CD4-positive, alpha-beta T cell treated with Interleukin-21 for 1 hour (primary cell): ENCODE measurements at regions not wholly inside any gene's neighbourhood (a gene's known extent, or its start where the extent isn't known, plus 50 kb on each side); places are given as distances from the start of the nearest gene placed in this dataset.

Experiments used
- DNase-seq: peaks from one replicate; pipeline ENCODE4 v3.0.0-alpha.2; 2020

DNA sequence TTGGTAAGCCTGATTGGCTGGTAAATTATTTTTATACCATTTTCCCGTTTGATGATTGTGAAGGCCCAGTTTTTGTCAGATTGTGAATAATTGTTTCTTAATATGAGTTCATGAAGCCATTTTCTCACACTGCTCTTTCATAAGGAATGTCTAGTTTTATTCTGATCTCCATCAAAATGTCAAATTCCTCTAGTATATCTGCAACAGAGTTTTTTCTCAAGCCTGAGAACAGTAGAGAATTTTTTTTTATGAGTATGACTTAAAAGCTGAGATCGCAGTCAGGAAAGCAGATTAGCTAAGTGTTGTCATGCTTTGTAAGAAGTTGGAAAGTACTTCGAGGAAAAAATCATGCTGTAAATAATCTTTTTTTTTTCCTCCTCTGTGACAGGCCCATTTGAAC is 484.9 kb upstream of the ATP2B1 start:
- DNase-seq: no peak

DNA sequence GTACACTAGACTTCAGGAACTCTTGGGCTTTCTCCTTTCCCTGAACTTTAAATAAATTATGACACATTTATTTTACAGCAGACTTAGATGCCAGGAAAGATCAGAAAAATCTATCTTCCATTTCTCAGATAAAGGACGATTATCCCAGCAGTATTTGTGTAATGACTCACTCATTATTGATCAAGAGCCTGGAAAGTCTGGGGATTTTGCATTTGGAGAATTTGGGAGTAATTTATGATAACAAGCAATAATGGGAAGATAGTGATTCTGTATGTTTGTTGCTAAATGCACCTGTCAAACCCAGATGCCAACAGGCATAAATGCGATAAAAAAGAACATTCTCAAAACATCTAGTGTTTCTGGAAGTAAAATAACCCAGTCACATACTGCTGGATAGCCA is 480.2 kb upstream of the ATP2B1 start:
- DNase-seq: no peak

DNA sequence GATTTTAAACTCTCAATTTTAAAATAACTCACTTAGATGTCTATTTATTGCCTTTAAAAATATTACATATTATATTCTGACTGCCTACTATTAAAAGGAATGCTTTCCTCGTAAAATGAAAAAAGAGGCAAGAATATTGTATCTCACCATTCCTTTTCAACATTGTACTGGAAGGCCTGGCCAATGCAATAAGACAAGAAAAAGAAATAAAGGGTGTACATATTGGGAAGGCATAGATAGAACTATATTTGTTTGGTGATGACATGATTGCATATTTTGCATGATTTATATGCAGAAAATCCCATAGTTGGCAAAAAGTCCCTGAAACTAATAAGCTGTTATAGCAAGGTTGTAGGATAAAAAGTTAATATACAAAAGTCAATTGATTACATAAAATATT is 474.6 kb upstream of the ATP2B1 start:
- DNase-seq: no peak

DNA sequence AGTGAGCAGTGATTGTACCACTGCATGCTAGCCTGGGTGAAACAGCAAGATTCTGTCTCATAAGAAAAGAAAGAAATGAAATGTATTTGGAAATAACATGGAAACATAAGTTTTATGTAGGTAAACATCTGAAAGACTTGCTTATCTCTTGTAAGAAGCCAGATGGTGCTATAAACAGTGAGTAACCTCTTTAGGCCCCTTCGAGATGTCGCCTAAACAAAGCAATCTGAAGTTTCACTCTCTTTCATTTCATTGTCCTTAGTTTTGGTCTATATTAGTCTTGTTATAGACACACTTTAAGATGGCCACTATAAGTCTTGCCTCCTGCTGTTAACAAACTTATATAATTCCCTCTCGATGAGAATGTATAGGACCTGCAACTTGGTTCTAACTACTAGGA is 472.6 kb upstream of the ATP2B1 start:
- DNase-seq: no peak

DNA sequence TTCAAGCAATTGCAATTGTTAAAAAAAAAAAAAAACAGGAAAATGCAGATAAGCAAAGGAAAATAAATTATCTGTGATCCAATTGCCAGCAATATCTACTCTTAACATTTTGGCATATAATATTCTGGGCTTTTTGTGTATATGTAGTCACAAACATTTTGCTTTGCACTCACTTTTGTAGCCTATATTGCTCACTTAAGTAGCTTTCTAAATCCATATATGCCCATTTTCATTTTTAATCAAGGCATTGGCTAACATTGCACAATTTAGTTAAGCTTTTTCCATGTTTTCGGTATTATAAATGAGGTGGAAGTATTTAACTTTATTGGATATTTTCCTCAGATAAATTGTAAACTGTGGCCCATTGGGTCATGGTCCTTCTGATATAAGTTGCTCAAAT is 466.3 kb upstream of the ATP2B1 start:
- no peak for DNase-seq

DNA sequence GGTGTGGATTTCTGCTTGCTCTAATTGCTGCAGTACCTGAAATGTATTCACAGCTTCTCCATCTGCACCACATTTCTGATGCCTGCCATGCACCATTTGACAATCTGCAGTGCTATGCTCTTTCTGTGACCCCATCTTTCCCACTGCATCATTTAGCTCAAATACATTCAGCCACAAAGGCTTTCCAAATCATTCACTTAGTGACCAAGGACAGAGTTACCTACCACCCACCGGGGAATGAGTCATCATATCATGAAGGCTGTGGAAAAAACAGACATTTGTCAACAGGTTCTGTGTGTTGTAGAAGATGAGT is 465.5 kb upstream of the ATP2B1 start:
- DNase-seq: no peak

DNA sequence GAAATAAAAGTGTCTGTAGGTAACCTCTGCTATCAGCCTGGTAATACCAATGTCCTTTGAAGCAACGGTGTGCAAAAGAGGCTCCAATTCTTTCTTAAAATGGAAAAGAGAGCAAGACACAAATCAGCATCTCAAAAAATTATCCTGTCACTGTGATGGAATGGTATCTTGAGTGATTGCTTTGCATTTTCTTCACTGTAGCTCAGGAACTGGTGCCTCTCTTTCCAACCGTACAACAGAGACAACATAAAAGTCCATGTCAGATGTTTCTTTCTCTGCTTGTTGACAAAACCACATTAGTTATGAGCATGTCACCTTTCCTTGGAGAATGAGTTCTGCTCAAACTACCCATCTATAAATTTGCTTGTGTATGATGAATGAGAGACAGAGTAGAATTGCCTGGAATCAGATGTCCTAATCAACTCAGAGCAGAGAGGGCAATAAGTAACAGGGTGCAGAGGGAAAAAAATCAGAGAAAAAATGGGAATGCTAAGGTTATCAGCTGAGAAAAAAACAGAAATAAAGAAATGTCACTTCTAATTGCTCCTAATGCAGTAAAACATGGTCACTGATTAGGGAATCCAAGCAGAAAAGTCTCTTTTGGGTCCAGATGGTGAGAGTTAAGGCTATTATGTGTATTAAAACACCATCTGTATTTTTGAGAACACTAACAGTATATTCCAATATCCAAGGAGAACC is 465.0 kb upstream of the ATP2B1 start:
- no peak for DNase-seq

DNA sequence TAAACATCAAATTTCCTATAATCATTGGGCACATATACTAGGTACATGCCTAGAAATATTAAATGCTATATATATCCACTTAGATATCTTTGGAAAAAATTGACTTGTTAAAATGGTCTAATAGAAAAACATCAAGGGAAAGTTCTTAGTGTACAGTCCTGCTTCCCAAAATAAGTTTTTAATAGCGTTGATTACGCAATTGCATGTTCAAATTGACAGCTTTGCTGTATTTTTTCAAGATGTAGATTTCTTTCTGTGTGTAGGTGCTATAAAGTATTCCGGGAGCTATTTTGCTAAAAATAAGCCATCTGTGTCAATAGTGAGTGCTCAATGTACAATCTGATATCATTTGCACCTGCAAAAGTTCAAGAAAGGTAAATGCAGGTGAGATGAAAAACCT is 463.9 kb upstream of the ATP2B1 start:
- DNase-seq: no peak

DNA sequence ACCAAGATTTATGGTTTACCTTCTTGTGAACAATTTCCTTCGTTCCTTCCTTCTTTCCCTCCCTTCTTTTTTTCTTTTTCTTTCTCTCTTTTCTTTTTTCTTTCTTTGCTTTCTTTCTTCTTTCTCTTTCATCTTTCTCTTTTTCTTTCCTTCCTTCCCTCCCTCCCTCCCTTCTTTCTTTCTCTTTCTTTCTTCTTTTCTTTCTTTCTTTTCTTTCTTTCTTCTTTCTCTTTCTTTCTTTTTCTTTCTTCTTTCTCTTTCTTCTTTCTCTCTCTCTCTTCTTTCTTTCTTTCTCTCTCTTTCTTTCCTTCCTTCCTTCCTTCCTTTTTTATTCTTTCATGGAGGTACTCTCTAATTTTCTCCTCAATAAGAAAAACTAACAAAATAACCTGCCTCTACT is 462.1 kb upstream of the ATP2B1 start:
- DNase-seq: no peak

DNA sequence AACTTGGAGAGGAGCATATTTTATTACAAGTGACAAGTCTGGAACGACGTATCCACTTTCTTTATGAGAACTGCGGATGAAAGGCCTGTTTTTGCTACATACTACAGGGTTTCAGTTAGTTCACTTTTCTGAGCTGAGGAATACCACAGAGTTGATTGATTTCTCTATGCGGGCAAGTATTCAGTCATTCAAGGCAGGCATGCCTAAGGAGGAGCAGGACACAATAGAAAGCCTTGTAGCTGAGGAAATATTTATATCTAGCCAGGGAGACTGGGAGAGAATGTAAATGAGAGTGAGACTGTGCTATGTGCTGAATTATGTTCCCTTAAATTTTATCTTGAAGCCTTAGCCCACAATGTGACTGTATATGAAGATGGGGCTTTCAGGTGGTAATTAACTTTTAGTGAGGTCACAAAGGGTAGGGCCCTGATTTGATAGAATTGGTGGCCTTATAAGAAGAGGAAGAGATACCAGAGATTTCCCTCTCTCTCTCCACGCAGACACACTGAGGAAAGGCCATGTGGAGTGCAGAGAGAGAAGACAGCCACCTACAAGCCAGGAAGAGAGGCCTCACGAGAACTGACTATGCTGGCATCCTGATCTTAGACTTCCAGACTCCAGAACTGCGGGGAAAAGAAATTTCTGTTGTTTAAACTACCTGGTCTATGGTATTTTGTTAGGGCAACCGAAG is 459.0 kb upstream of the ATP2B1 start:
- DNase-seq: no peak

DNA sequence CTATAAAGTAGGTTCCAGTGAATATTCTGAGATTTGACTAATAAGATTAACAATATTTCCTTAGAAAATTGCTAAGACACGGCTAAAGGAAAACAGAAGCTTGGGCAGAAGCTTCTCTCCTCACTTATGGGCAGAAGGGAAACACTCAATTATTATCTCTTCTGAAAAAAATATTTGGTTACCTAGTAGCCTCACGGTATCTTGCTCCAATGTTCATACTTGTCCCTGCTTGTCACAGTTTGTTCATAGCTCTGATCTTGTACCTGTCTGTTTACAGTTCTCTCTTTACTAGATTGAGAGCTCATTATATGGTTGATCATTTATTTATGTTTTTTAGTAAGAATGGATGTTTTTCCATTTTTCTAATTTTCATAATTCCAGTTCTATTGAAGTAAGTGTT is 458.0 kb upstream of the ATP2B1 start:
- DNase-seq: no peak

DNA sequence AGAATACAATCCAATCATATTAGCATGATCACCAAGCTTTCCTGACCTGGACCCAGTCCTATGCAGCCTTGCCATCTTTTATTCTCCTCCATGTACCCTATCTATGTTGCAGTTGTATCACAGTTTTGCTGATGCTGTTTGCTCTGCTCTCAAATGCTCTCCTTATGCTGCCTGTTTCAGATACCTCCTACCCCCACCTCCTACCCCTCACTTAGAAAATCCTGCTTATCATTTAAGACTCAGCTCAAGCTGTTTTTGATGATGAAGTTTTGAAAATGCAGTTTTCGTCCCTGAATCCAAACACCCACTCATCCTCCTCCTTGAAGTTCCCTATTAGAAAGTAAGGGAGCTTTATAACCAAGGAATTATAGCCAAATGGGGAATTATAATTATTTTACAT is 457.4 kb upstream of the ATP2B1 start:
- no peak for DNase-seq

DNA sequence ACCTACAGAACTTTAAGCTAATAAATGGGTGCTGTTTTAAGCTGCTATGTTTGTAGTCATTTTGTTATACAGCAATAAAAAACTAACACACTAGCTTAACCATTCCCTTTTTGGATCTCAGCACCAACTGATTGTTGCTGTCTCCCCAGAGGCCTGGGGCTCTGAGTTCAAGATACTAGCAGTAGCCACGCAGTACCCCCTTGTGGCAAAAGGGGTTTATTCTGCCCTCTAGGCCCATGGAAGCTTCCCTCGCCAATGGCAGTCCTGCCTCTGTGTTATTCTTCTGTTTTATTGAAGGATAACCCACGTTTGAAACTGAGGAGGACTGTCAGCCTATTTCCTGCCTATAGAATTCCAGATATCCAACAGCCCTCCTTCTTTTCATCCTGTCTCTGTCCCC is 455.3 kb upstream of the ATP2B1 start:
- peak; percentile 5 for DNase-seq

DNA sequence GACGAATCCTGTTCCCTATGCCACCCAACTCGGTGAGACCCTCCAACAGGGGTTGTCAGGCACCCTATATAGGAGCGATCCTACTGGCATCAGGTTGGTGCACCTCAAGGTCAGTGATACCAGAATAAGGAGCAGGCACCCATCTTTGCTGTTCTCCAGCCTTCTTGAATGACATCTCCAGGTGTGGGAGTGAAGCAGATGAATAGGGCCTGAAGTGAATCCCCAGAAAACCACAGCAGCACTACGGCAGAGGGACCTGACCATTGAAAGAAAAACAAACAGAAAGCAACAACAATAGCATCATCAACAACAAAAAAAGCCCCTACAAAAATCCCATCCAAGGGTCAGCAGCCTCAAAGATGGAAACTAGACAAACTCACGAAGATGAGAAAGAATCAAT is 445.2 kb upstream of the ATP2B1 start:
- DNase-seq: no peak

DNA sequence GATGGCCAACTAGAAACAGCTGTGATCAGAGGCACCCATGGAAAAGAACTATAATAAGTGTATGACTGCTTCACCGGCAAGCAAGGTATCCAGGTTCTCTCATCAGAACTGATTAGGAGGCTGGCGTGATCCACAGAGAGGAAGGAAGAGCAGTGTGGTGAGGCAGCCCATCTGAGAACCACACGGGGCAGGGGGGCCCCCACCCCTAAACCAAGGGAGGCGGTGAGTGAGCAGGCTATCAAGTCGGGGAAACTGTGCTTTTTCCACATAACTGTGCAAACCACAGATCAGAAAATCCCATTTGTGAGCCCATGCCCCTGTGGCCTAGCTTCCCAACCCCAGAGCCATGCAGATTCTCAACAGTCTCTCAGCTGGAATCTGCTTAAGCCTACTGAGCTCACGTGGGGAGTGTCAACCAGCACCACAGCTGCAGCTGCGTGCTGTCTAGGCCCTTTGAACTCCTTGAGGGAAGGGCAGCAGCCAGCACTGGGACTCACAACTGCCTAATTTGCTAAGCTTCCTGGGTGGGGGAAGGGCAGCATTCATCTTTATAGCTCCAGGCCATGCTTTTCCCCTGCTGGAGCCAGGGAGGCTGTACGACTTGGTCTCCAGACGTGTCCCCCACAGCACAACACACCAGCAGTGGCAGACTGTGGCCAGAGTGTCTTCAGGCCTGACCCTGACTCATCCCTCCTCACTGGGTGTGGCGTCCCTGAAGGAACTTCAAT is 444.4 kb upstream of the ATP2B1 start:
- no peak for DNase-seq

DNA sequence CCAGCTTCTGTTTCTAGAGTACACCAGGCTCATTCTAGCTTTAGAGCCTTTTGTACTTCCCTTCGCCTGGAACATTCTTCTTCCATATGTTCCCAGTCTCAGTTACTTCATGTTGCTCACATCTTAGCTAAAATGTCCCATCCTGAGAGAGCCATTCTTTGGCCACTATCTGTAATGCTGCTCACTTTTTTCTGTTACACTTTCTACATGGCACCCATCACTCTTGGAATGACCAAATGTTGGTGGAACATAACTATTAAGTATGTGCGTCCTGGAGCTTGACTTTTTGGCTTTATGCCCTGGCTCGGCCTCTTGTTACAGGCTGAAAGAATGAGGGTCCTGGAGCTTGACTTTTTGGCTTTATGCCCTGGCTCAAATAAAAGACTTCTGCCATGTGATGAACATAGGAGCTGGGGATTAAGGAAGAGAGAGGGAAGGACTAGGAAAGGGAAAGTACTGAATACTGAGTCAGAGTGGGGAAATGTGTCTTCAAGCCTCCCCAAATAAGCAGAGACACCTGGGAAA is 442.9 kb upstream of the ATP2B1 start:
- DNase-seq: no peak

DNA sequence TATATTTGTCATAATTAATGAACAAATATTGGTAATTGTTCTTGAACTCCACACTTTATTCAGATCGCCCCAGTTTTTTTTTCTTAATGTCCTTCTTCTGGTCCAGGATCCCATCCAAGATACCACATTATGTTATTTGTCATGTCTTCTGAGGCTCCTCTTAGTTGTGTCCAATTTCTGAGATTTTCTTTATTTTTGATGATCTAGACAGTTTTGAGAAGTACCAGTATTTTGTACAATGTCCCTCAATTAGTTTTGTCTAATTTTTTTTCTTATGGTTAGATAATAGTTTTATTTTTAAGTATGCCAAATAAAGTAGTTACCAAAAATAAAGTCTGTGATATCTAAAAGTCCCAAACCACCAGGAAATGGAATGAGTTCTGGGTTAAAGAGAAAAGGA is 440.8 kb upstream of the ATP2B1 start:
- no peak for DNase-seq

DNA sequence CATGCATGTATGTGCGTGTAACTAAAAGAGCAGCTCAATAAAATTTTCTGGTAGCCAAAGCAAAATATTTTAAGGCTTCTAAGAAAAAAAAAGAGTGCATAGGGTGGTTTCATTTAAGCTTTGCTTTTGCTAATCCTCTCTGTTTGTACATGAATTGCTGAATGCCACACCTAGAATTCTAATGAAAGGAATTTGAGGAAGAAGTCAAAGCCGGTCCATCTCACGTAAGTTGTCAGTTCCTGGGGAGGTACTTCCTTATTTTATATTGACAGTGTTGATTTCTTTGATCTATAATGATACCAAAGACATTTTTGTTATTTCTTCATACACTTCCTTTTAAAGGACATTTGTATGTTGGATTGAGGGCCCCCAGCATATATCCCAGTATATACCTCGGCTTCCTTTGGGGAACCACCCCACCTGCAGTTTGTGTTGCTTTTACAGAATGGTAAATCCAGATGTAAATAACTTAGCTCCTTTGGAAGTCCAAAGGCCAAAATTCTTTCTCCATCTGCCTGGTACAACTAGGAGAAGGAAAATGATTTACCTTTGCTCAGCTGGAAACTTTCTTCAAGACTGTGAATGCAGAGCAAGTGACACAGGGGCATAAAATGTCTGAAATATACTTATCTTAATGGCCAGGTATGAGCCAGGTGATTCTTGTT is 420.9 kb upstream of the ATP2B1 start:
- DNase-seq: no peak

DNA sequence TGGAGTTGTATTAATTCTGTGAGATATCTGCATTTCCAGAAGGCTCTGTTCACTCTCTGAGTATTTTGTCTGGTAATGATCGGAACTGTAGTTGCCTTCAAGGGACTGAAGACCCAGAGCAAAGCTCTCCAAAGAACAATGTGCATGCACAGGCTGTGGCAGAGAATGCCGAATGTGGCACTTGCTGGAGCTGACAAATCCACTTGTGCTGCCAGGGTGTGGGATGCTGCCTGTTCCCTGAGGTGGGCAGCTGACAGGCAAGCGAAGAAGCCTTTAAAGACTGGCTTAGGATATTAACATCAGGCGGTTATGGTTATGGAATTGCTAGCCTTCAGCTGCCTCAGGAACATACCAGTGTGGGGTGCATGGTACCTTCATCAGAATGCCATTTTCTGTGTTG is 419.9 kb upstream of the ATP2B1 start:
- no peak for DNase-seq

DNA sequence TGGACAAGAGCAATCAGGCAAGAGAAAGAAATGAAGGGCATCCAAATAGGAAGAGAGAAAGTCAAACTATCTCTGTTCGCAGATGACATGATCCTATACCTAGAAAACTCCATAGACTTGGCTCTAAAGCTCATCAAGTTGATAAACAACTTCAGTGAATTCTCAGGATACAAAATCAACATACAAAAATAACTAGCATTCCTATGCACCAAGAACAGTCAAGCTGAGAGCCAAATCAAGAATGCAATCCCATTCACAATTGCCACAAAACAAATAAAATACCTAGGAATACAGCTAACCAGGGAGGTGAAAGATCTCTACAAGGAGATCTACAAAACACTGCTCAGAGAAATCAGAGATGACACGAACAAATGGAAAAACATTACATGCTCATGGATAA is 417.5 kb upstream of the ATP2B1 start:
- no peak for DNase-seq

DNA sequence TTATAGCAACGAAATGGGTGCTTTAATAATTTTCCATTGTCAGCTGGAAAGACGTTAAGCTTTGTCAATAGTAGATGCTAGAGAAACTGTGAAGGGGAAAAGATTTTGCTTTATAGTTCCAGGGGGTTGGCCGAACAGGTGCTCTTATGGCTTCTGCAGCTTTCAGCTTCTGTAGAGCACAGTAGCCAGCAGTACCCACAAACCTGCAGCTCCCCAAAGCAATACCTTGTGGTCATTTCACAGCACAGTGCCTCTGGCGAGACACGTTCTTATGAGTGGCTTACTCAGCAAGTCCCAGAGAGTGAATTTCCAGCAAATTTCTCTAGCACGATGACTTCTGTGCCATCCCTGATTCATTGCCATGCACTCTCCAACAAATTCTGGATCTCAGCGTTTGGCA is 416.3 kb upstream of the ATP2B1 start:
- DNase-seq: no peak

DNA sequence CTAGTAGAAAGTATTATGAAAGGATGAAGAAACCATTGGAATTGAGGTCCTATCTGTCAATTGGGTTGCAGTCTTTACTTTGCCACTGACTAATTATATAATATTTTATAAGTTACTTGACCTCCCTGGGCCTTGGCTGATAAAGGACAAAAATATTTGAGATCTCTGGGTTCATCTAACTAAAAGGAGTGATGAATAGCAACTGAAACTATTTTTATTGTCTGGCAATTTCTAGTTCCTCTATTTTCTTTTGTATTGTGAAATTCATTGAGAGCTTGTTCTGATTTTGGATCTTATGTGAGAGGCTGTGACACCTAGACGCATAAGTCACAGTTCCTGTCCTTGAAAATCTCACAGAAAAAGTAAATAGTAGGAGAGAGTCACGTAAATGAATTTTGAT is 415.7 kb upstream of the ATP2B1 start:
- no peak for DNase-seq

DNA sequence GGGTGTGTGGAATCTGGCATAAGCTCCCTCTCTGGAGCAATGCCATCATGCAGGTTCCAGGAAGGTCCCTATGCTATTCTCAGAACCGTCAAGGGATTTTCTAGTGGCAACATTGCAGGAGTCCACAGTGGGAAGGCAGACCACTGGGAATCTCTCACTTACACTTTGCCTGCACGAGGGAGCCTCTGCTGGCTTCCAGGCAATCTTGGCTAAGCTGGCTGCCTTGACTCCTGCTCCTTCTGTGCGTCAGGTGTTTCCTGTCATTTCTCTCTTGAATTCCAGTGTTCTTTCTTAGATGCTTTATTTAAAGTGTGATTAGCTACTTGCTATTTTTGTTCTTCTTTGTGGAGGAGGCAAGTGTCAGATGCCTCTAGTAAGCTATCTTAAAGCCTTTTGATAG is 414.0 kb upstream of the ATP2B1 start:
- no peak for DNase-seq

DNA sequence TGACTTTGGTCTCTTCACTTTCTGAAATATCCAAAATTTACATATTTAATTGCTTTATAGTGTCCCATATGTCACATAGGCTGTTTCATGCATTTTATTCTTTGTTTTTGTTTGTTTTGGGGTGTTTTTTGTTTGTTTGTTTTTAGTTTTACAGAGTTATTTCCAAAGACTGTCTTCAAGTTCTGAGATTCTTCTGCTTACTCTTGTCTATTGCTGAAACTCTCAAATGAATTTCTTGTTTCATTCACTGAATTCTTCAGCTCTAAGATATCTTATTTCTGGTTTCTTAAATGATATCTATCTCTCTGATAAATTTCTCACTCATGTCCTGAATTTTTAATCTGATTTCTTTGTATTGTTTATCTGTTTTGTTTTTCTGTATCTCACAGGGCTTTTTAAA is 412.0 kb upstream of the ATP2B1 start:
- no peak for DNase-seq
